IgD-negative memory B cell (primary cell): ENCODE measurements at regions not wholly inside any gene's neighbourhood (a gene's known extent, or its start where the extent isn't known, plus 50 kb on each side); places are given as distances from the start of the nearest gene placed in this dataset.

Experiments used
- H3K27ac Mint-ChIP-seq, 3 donors: one replicate each; pipeline ENCODE4 v1.8.0; 2020 to 2022; ENCODE audit warnings: mild to moderate bottlenecking in 3 of 3, mixed read lengths in 3 of 3, moderate library complexity in 1 of 3
- H3K27me3 Mint-ChIP-seq: one replicate; pipeline ENCODE4 v1.8.0; 2021; ENCODE audit warnings: mixed read lengths
- H3K36me3 Mint-ChIP-seq: one replicate; pipeline ENCODE4 v1.8.0; 2020; ENCODE audit warnings: mild to moderate bottlenecking, mixed read lengths
- H3K4me1 Mint-ChIP-seq, 3 donors: one replicate each; pipeline ENCODE4 v1.8.0; 2020 to 2022; ENCODE audit warnings: mixed read lengths in 3 of 3, mild to moderate bottlenecking in 1 of 3
- H3K4me3 Mint-ChIP-seq, 4 donors: one replicate each; pipeline ENCODE4 v1.8.0; 2020 to 2022; ENCODE audit warnings: mild to moderate bottlenecking in 4 of 4, mixed read lengths in 4 of 4, moderate library complexity in 3 of 4
- H3K9me3 Mint-ChIP-seq, 3 donors: one replicate each; pipeline ENCODE4 v1.8.0; 2020 to 2021; ENCODE audit warnings: mixed read lengths in 3 of 3, mild to moderate bottlenecking in 1 of 3

- Mint-ChIP-seq H3K4me1 (no peaks in the 10 kb centered on the region), H3K4me3 (no peak overlapping the region), H3K27me3 (peaks cover 6% of the 10 kb centered on the region), H3K9me3 (peaks cover 4 to 8% (median 6%) of the 10 kb centered on the region in 3 donors), H3K27ac (no peak overlapping the region), H3K36me3 (no peaks in the 10 kb centered on the region)
Observed at GRCh38 chr7:42315103-42315502, 78.1 kb upstream of the GLI3 start.

DNA sequence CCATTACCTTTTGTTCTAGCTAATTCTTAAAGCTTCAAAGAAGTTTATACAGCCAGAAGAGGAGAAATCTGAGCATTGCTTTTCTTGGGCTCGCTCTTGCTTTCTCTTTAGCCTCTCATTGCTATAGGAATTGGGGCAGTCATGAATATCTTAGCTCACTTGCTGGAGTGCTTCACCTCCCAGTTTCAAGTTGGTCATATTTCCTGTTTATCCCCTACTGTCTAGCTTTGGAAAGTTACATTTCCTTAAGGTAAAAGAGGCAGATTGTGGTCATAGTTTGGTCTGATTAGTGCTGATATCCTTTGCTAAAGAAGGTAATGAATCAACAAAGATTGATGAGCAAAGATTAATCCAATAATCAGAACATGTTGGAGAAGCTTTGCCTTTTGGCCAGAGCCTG is 77.7 kb upstream of the GLI3 start:
- H3K36me3 Mint-ChIP-seq = no peaks in the 10 kb centered on the region
- H3K4me3 Mint-ChIP-seq = no peak overlapping the region
- no peak overlapping the region for H3K27ac Mint-ChIP-seq
- peaks cover 4 to 8% (median 6%) of the 10 kb centered on the region in 3 donors for H3K9me3 Mint-ChIP-seq
- H3K4me1 Mint-ChIP-seq = no peaks in the 10 kb centered on the region
- peaks cover 6% of the 10 kb centered on the region for H3K27me3 Mint-ChIP-seq

DNA sequence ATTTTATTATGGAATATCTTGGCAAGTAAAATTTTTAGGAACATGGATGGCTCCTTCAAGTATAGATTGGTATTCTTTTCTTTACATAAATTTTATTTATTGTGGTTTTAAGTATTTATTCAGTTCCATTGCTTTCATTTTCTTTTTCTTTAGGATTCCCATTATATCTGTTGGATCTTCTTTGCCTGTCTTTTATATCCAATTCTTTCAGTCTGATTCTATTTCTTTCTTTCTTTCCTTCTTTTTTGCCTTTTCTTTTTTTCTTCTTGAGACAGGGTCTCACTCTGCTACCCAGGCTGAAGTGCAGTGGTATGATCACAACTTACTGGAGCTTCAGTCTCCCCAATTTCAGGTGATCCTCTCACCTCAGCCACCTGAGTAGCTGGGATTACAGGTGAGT is 74.2 kb upstream of the GLI3 start:
- no peaks in the 10 kb centered on the region for H3K4me1 Mint-ChIP-seq
- peaks cover 5% of the 10 kb centered on the region for H3K27me3 Mint-ChIP-seq
- H3K9me3 Mint-ChIP-seq = peaks cover 5 to 8% (median 6%) of the 10 kb centered on the region in 3 donors
- no peak overlapping the region for H3K4me3 Mint-ChIP-seq
- no peak overlapping the region for H3K27ac Mint-ChIP-seq
- H3K36me3 Mint-ChIP-seq = peaks cover 1% of the 10 kb centered on the region

- no peak overlapping the region for H3K27ac Mint-ChIP-seq
Observed at GRCh38 chr7:42292991-42293521, 56.0 kb upstream of the GLI3 start.

DNA sequence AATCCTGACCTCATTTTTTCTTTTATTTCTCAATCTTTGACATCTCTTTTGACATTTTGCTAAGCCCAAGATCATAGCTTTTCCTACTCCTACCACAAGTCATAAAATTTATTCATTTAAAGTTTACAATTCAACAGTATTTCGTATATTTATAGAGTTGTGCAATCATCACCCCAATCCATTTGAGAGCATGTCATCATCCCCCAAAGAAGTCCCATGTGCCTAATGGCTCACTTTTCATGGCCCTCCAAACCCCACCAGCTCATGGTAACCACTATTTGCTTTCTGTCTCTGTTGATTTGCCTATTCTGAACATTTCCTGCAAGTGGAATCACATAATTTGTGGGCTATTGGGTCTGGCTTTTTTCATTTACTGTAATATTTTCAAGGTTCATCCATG is 52.5 kb upstream of the GLI3 start:
- peaks cover 2 to 5% (median 3%) of the 10 kb centered on the region in 3 donors for H3K9me3 Mint-ChIP-seq

More at GRCh38 chr7:42292991-42293521, 56.0 kb upstream of the GLI3 start:
- no peaks in the 10 kb centered on the region for H3K4me1 Mint-ChIP-seq
- peaks cover 2% of the 10 kb centered on the region for H3K36me3 Mint-ChIP-seq
- H3K27me3 Mint-ChIP-seq = no peaks in the 10 kb centered on the region
- H3K4me3 Mint-ChIP-seq = no peak overlapping the region
- peaks cover 2 to 3% (median 3%) of the 10 kb centered on the region in 3 donors for H3K9me3 Mint-ChIP-seq

More for the DNA sequence above, 52.5 kb upstream of the GLI3 start:
- H3K36me3 Mint-ChIP-seq = no peaks in the 10 kb centered on the region
- H3K4me1 Mint-ChIP-seq = no peaks in the 10 kb centered on the region
- no peak overlapping the region for H3K4me3 Mint-ChIP-seq
- H3K27ac Mint-ChIP-seq = no peak overlapping the region
- H3K27me3 Mint-ChIP-seq = no peaks in the 10 kb centered on the region
